ENCODE measurements at regions not wholly inside any gene's neighbourhood (a gene's known extent, or its start where the extent isn't known, plus 50 kb on each side); places are given as distances from the start of the nearest gene placed in this dataset.

GRCh38 chr11:33515347-33515746 is 185.3 kb downstream of the C11orf91 start:
- TF ChIP-seq POLR2A (IDR thresholded peaks at IDR 0.05), result no peak
- TF ChIP-seq, protein P1, sequence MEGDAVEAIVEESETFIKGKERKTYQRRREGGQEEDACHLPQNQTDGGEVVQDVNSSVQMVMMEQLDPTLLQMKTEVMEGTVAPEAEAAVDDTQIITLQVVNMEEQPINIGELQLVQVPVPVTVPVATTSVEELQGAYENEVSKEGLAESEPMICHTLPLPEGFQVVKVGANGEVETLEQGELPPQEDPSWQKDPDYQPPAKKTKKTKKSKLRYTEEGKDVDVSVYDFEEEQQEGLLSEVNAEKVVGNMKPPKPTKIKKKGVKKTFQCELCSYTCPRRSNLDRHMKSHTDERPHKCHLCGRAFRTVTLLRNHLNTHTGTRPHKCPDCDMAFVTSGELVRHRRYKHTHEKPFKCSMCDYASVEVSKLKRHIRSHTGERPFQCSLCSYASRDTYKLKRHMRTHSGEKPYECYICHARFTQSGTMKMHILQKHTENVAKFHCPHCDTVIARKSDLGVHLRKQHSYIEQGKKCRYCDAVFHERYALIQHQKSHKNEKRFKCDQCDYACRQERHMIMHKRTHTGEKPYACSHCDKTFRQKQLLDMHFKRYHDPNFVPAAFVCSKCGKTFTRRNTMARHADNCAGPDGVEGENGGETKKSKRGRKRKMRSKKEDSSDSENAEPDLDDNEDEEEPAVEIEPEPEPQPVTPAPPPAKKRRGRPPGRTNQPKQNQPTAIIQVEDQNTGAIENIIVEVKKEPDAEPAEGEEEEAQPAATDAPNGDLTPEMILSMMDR (IDR thresholded peaks at IDR 0.05), result no peak
- DNase-seq (ENCODE audit: low spot score in 2 of 2), result no peak
- intact Hi-C loops (cut with DNase I; ENCODE audit: low total_unique reads), result no loop called here
- no peak overlapping the region for H3K4me3 ChIP-seq (ENCODE audit: low read depth, poor library complexity, severe bottlenecking)
- WGBS, 2 donors, result 54 to 56% methylated on average over 5 of the region's 5 CpGs

DNA sequence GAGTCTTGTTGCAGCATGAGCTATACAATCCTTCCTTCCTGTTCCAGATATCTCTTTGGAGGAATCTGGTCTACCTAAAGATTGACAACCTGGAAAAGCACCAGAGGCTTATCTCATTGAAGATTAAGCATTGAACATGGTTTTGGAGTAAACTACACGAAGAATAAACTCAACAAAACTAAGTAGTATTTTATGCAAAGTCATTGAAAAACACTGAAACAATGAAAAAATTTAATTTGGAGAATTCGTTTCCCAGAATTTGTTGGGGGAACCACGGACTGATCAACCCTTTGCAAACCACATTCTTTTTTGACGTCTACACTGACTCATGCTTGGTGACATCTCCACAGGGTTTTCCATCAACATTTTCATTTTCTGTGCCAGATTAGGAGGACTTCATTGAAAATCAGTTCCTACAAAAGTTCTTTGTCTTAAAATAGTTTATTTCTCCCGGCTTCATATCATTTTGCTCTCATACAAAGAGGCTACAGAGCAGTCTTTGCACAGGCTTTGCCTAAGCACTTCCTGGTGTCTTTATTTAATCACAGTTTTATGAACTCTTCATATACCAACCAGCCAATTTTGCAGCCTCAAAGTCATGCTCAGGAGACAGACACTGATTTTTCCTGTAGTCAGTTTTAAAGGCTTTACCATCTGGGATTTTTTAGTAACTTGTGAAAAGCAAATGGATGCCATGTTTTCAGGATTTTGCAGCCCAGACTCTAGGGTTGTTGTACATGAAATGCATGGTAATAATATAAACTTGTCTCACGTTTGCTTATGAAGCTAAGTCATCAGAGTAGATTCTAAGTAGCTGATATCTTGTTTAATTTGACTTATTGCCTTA is 186.3 kb downstream of the C11orf91 start:
- DNase-seq (ENCODE audit: low spot score in 2 of 2), result no peak
- no peak for TF ChIP-seq POLR2A (IDR thresholded peaks at IDR 0.05)
- TF ChIP-seq, protein P1 (IDR thresholded peaks at IDR 0.05), result no peak
- 56 to 68% methylated on average over 6 of the region's 6 CpGs for WGBS, 2 donors
- H3K4me3 ChIP-seq (ENCODE audit: low read depth, poor library complexity, severe bottlenecking), result no peak overlapping the region
- intact Hi-C loops (cut with DNase I; ENCODE audit: low total_unique reads), result no loop called here

DNA sequence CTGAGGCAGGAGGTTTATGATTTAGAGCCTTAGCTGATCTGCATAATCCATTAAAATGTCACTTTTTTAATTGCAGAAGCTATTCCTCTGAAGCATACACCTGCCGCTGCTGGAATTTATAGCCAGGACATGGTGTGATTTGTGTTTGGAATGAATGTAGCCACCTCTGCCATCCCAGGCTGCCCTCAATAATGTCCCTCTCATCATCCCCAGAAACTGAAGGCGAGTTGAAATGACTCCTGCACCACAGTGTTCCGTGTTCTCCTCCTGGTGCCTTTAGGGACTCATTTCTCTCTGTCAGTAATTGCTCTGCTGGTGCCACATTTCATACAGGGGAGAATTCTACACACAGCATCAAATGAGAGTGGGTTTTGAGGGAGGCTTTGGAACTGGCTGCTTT is 191.0 kb downstream of the C11orf91 start:
- intact Hi-C loops (cut with DNase I; ENCODE audit: low total_unique reads), result no loop called here
- H3K4me3 ChIP-seq (ENCODE audit: low read depth, poor library complexity, severe bottlenecking), result no peak overlapping the region
- no peak for DNase-seq (ENCODE audit: low spot score in 2 of 2)
- TF ChIP-seq POLR2A (IDR thresholded peaks at IDR 0.05), result no peak
- TF ChIP-seq, protein P1 (IDR thresholded peaks at IDR 0.05), result no peak
- 67 to 68% methylated on average over 3 of the region's 3 CpGs for WGBS, 2 donors

DNA sequence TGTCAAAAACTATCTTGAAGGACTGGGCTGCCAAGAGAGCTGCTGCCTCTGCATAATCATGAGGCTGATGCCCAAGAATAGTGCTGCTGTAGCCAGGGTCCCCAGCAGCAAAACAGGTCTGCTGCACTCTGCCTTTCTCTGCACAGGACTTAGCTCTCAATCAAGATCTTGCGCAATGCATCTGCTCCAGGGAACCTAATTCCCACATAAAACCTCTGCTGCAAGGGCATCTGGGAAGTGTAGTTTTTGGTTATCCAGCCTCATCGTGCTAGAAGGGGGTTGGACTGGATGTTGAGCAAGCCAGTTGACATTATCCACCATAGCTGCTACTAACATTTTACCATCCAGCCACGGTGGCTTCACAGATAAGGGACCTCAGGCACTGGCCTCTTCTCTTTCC is 192.7 kb downstream of the C11orf91 start:
- 62 to 64% methylated on average over 3 of the region's 3 CpGs for WGBS, 2 donors
- intact Hi-C loops (cut with DNase I; ENCODE audit: low total_unique reads), result no loop called here
- TF ChIP-seq, protein P1 (IDR thresholded peaks at IDR 0.05), result no peak
- no peak for TF ChIP-seq POLR2A (IDR thresholded peaks at IDR 0.05)
- no peak overlapping the region for H3K4me3 ChIP-seq (ENCODE audit: low read depth, poor library complexity, severe bottlenecking)
- no peak for DNase-seq (ENCODE audit: low spot score in 2 of 2)

GRCh38 chr11:33507356-33507755 is 193.3 kb downstream of the C11orf91 start:
- DNase-seq (ENCODE audit: low spot score in 2 of 2), result no peak
- intact Hi-C loops (cut with DNase I; ENCODE audit: low total_unique reads), result no loop called here
- 71 to 83% methylated on average over 3 of the region's 3 CpGs for WGBS, 2 donors
- TF ChIP-seq, protein P1 (IDR thresholded peaks at IDR 0.05), result no peak
- no peak for TF ChIP-seq POLR2A (IDR thresholded peaks at IDR 0.05)
- H3K4me3 ChIP-seq (ENCODE audit: low read depth, poor library complexity, severe bottlenecking), result no peak overlapping the region

GRCh38 chr11:33505093-33505492 is 195.5 kb downstream of the C11orf91 start:
- TF ChIP-seq POLR2A (IDR thresholded peaks at IDR 0.05), result no peak
- TF ChIP-seq, protein P1 (IDR thresholded peaks at IDR 0.05), result no peak
- no peak for DNase-seq (ENCODE audit: low spot score in 2 of 2)
- 58 to 61% methylated on average over 3 of the region's 3 CpGs for WGBS, 2 donors
- intact Hi-C loops (cut with DNase I; ENCODE audit: low total_unique reads), result no loop called here
- no peak overlapping the region for H3K4me3 ChIP-seq (ENCODE audit: low read depth, poor library complexity, severe bottlenecking)
